ENCODE measurements at regions not wholly inside any gene's neighbourhood (a gene's known extent, or its start where the extent isn't known, plus 50 kb on each side); places are given as distances from the start of the nearest gene placed in this dataset.

- TF ChIP-seq POLR2A (IDR thresholded peaks at IDR 0.05; ENCODE audit: low read depth, low read length) = no peak
- no peak for DNase-seq (ENCODE audit: insufficient read length, low spot score)
- FAIRE-seq = no peak
Measured at GRCh38 chr7:68321776-68322496, 1276.3 kb upstream of the AUTS2 start.

GRCh38 chr7:68324621-68325020, 1273.7 kb upstream of the AUTS2 start:
- no peak for TF ChIP-seq POLR2A (IDR thresholded peaks at IDR 0.05; ENCODE audit: low read depth, low read length)
- no peak for FAIRE-seq

GRCh38 chr7:68334216-68334615, 1264.1 kb upstream of the AUTS2 start:
- no peak for TF ChIP-seq POLR2A (IDR thresholded peaks at IDR 0.05; ENCODE audit: low read depth, low read length)
- DNase-seq (ENCODE audit: insufficient read length, low spot score) (no peak), FAIRE-seq (no peak)

More at GRCh38 chr7:68324621-68325020, 1273.7 kb upstream of the AUTS2 start:
- no peak for DNase-seq (ENCODE audit: insufficient read length, low spot score)

- FAIRE-seq = no peak
- no peak for TF ChIP-seq POLR2A (IDR thresholded peaks at IDR 0.05; ENCODE audit: low read depth, low read length)
- DNase-seq (ENCODE audit: insufficient read length, low spot score) = no peak
Measured at GRCh38 chr7:68334636-68335272, 1263.5 kb upstream of the AUTS2 start.

GRCh38 chr7:68336594-68336993, 1261.7 kb upstream of the AUTS2 start:
- DNase-seq (ENCODE audit: insufficient read length, low spot score) = no peak
- TF ChIP-seq POLR2A (IDR thresholded peaks at IDR 0.05; ENCODE audit: low read depth, low read length) = no peak
- no peak for FAIRE-seq

GRCh38 chr7:68348401-68348800, 1249.9 kb upstream of the AUTS2 start:
- DNase-seq (ENCODE audit: insufficient read length, low spot score) = no peak
- no peak for FAIRE-seq
- TF ChIP-seq POLR2A (IDR thresholded peaks at IDR 0.05; ENCODE audit: low read depth, low read length) = no peak

GRCh38 chr7:68362745-68363518, 1235.3 kb upstream of the AUTS2 start:
- no peak for DNase-seq (ENCODE audit: insufficient read length, low spot score)
- no peak for FAIRE-seq
- no peak for TF ChIP-seq POLR2A (IDR thresholded peaks at IDR 0.05; ENCODE audit: low read depth, low read length)

GRCh38 chr7:68364886-68365625, 1233.2 kb upstream of the AUTS2 start:
- no peak for FAIRE-seq
- TF ChIP-seq POLR2A (IDR thresholded peaks at IDR 0.05; ENCODE audit: low read depth, low read length) = no peak
- DNase-seq (ENCODE audit: insufficient read length, low spot score) = no peak

- FAIRE-seq (no peak), DNase-seq (ENCODE audit: insufficient read length, low spot score) (no peak)
- no peak for TF ChIP-seq POLR2A (IDR thresholded peaks at IDR 0.05; ENCODE audit: low read depth, low read length)
Measured at GRCh38 chr7:68371985-68372384, 1226.3 kb upstream of the AUTS2 start.

- no peak for TF ChIP-seq POLR2A (IDR thresholded peaks at IDR 0.05; ENCODE audit: low read depth, low read length)
- DNase-seq (ENCODE audit: insufficient read length, low spot score) = no peak
- no peak for FAIRE-seq
Measured at GRCh38 chr7:68376131-68376661, 1222.1 kb upstream of the AUTS2 start.

GRCh38 chr7:68381731-68382130, 1216.5 kb upstream of the AUTS2 start:
- TF ChIP-seq POLR2A (IDR thresholded peaks at IDR 0.05; ENCODE audit: low read depth, low read length) = no peak
- FAIRE-seq (no peak), DNase-seq (ENCODE audit: insufficient read length, low spot score) (no peak)

- DNase-seq (ENCODE audit: insufficient read length, low spot score) (no peak), FAIRE-seq (no peak)
- TF ChIP-seq POLR2A (IDR thresholded peaks at IDR 0.05; ENCODE audit: low read depth, low read length) = no peak
Measured at GRCh38 chr7:68384581-68384980, 1213.7 kb upstream of the AUTS2 start.

GRCh38 chr7:68393051-68393450, 1205.2 kb upstream of the AUTS2 start:
- DNase-seq (ENCODE audit: insufficient read length, low spot score) = no peak
- no peak for TF ChIP-seq POLR2A (IDR thresholded peaks at IDR 0.05; ENCODE audit: low read depth, low read length)
- no peak for FAIRE-seq

GRCh38 chr7:68394131-68394530, 1204.1 kb upstream of the AUTS2 start:
- DNase-seq (ENCODE audit: insufficient read length, low spot score) (no peak), FAIRE-seq (no peak)
- TF ChIP-seq POLR2A (IDR thresholded peaks at IDR 0.05; ENCODE audit: low read depth, low read length) = no peak

All from H54 (cell line).